PFSK-1 (cell line): ENCODE measurements at regions not wholly inside any gene's neighbourhood (a gene's known extent, or its start where the extent isn't known, plus 50 kb on each side); places are given as distances from the start of the nearest gene placed in this dataset.

ENCODE experiments used
- FOXP2 ChIP-seq: optimal IDR thresholded peaks from 2 replicates; pipeline ENCODE3; 2011; ENCODE audit warnings: borderline replicate concordance, control low read depth, inconsistent platforms; ENCODE audit not compliant: insufficient read depth; ENCODE audit errors: extremely low read length, extremely low read depth
- POLR2AphosphoS5 ChIP-seq: IDR thresholded peaks from 2 replicates; pipeline ENCODE4 v1.6.1; 2012; ENCODE audit warnings: low read depth, mild to moderate bottlenecking, control low read depth, low read length, moderate library complexity
- REST ChIP-seq, 2 experiments: IDR thresholded peaks; 2 replicates each; pipeline versions ENCODE4 v1.6.1 to v1.8.0; 2011 to 2012; ENCODE audit warnings: low read depth in 2 of 2, low read length in 2 of 2, control low read depth in 1 of 2, inconsistent platforms in 1 of 2, mild to moderate bottlenecking in 1 of 2, moderate library complexity in 1 of 2; ENCODE audit not compliant: insufficient read depth in 1 of 2
- SIN3A ChIP-seq: IDR thresholded peaks from 2 replicates; pipeline ENCODE4 v1.6.1; 2012; ENCODE audit warnings: mild to moderate bottlenecking, low read length, moderate library complexity, borderline replicate concordance; ENCODE audit not compliant: insufficient read depth
- TAF1 ChIP-seq: IDR thresholded peaks from 2 replicates; pipeline ENCODE4 v1.6.1; 2012; ENCODE audit warnings: low read length, control low read depth, borderline replicate concordance; ENCODE audit not compliant: insufficient read depth

- TF ChIP-seq TAF1, result no peak
- TF ChIP-seq FOXP2, result no peak
- TF ChIP-seq SIN3A, result no peak
- TF ChIP-seq REST (IDR thresholded peaks at IDR 0.05; ENCODE audit: insufficient read depth in 1 of 2, low read depth in 2 of 2, low read length in 2 of 2), result no peak
- no peak for TF ChIP-seq POLR2AphosphoS5
Measured at GRCh38 chr3:147757866-147758265, 348.7 kb downstream of the ZIC1 start.

DNA sequence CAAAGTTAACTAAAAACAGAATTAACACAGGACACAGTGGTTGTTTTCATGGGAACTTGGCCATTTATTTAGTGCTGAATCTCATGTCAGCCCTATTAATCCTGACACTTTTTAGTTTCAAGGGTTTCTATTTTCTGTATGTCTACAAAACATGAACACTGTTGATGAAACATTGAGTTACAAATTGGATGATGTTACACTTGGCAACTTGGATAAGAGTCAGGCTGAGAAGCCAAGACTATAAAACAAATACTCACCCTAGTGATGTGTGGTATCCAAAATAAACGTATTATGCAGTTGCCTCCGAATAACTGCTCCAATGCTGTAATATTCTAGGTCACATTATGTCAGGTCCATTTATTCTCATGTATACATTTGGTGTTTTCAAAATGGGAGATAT, 349.6 kb downstream of the ZIC1 start:
- no peak for TF ChIP-seq POLR2AphosphoS5

DNA sequence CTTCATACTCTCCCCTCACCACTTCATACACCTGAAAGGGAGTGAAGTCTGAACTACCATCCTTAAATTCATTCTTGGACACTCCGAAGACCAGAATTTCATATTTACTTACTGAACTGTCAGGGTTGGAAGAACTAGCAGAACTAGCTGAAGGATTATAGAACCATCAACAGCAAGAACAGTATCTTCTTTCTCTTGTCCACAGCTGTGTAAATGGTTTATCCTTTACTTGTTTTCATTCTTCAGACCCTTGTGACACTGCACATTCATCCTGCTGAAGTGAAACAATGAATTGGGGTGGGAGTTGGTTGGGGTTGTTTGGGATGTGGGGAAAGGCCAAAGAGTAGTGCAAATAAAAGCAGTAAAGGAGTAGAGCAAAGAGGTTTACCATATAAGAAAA, 350.9 kb downstream of the ZIC1 start:
- TF ChIP-seq SIN3A (no peak), TAF1 (no peak), FOXP2 (no peak), REST (IDR thresholded peaks at IDR 0.05; ENCODE audit: insufficient read depth in 1 of 2, low read depth in 2 of 2, low read length in 2 of 2) (no peak), POLR2AphosphoS5 (no peak)

DNA sequence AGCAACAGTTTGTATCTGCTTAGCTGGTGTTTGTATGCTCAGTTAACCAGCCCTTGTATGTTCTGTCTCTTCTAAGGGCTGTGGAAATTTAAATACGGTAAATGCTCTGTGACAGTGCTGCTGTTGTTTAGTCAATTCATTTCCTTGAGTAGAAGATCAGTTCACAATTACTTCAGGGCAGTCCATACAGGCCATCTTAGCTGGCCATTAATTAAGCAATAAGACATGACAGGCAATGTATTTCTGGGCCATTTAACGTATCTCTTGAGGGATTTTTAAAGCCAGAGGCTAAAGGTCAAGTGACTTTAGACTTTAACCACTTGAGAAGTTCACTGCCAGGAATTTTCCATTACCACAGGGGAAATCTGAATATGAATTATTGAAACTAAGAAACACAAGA, 351.8 kb downstream of the ZIC1 start:
- TF ChIP-seq SIN3A, result no peak
- no peak for TF ChIP-seq POLR2AphosphoS5
- TF ChIP-seq FOXP2, result no peak
- no peak for TF ChIP-seq TAF1
- no peak for TF ChIP-seq REST (IDR thresholded peaks at IDR 0.05; ENCODE audit: insufficient read depth in 1 of 2, low read depth in 2 of 2, low read length in 2 of 2)

DNA sequence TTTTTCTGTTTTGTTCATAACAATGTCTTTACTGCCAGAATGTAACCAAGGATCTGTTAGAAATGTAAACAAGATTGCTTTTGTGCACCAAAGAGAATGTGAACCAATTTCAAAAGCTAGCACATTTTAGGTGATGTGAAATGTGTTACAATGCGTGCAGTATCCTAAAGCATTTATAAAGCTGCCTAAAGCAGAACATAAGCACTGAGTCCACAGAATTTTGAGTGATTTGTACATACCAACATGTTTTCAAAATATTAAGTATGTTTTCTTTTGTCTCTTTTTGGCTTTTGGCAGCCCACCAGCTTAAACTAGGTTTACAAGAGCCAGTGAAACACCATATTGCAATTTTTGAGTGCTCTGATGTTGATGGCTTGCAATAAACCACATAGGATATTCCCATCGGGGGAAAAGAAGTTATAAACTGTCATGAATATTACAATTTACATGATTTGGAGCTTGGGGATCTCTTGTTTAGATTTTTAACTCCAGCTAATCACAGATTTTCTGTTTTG, 364.0 kb downstream of the ZIC1 start:
- TF ChIP-seq REST (IDR thresholded peaks at IDR 0.05; ENCODE audit: insufficient read depth in 1 of 2, low read depth in 2 of 2, low read length in 2 of 2) (no peak), FOXP2 (no peak), POLR2AphosphoS5 (no peak), SIN3A (no peak), TAF1 (no peak)
